ENCODE measurements at regions not wholly inside any gene's neighbourhood (a gene's known extent, or its start where the extent isn't known, plus 50 kb on each side); places are given as distances from the start of the nearest gene placed in this dataset.

- H3K4me3 ChIP-seq (ENCODE audit: low read length) = no peak overlapping the region
- DNase-seq (ENCODE audit: low read depth, low spot score) = no peak
- H3K4me1 ChIP-seq (ENCODE audit: control insufficient read depth, insufficient read depth, low read length) = peaks cover 6% of the 10 kb centered on the region
- no peaks in the 10 kb centered on the region for H3K9me3 ChIP-seq (ENCODE audit: control insufficient read depth, insufficient read depth, low read length)
- H3K27me3 ChIP-seq (ENCODE audit: control insufficient read depth, insufficient read depth, low read length) = no peaks in the 10 kb centered on the region
- no peaks in the 10 kb centered on the region for H3K36me3 ChIP-seq (ENCODE audit: control insufficient read depth, insufficient read depth, low read length)
- no peak overlapping the region for H3K27ac ChIP-seq (ENCODE audit: low read length)
- no CpG with 5 or more reads among the region's 10 CpGs for WGBS (ENCODE audit: insufficient coverage, insufficient read length)
Measured at GRCh38 chr9:89750117-89750791, 145.4 kb downstream of the GADD45G start.

- Histone ChIP-seq H3K4me1 (ENCODE audit: control insufficient read depth, insufficient read depth, low read length) (peaks cover 6% of the 10 kb centered on the region), H3K9me3 (ENCODE audit: control insufficient read depth, insufficient read depth, low read length) (no peaks in the 10 kb centered on the region)
- WGBS (ENCODE audit: insufficient coverage, insufficient read length) = no CpG with 5 or more reads among the region's 6 CpGs
Measured at GRCh38 chr9:89751079-89751825, 146.4 kb downstream of the GADD45G start.

GRCh38 chr9:89752154-89752553 lies 147.3 kb downstream of the GADD45G start:
- Histone ChIP-seq H3K4me1 (ENCODE audit: control insufficient read depth, insufficient read depth, low read length) (peaks cover 6% of the 10 kb centered on the region), H3K27ac (ENCODE audit: low read length) (no peak overlapping the region), H3K4me3 (ENCODE audit: low read length) (no peak overlapping the region), H3K9me3 (ENCODE audit: control insufficient read depth, insufficient read depth, low read length) (no peaks in the 10 kb centered on the region), H3K36me3 (ENCODE audit: control insufficient read depth, insufficient read depth, low read length) (no peaks in the 10 kb centered on the region), H3K27me3 (ENCODE audit: control insufficient read depth, insufficient read depth, low read length) (no peaks in the 10 kb centered on the region)
- no peak for DNase-seq (ENCODE audit: low read depth, low spot score)
- no CpG with 5 or more reads among the region's 4 CpGs for WGBS (ENCODE audit: insufficient coverage, insufficient read length)

More at GRCh38 chr9:89751079-89751825, 146.4 kb downstream of the GADD45G start:
- Histone ChIP-seq H3K36me3 (ENCODE audit: control insufficient read depth, insufficient read depth, low read length) (no peaks in the 10 kb centered on the region), H3K27ac (ENCODE audit: low read length) (no peak overlapping the region), H3K4me3 (ENCODE audit: low read length) (no peak overlapping the region), H3K27me3 (ENCODE audit: control insufficient read depth, insufficient read depth, low read length) (no peaks in the 10 kb centered on the region)
- DNase-seq (ENCODE audit: low read depth, low spot score) = no peak

- DNase-seq (ENCODE audit: low read depth, low spot score) = no peak
- Histone ChIP-seq H3K36me3 (ENCODE audit: control insufficient read depth, insufficient read depth, low read length) (no peaks in the 10 kb centered on the region), H3K27me3 (ENCODE audit: control insufficient read depth, insufficient read depth, low read length) (no peaks in the 10 kb centered on the region), H3K9me3 (ENCODE audit: control insufficient read depth, insufficient read depth, low read length) (no peaks in the 10 kb centered on the region), H3K4me3 (ENCODE audit: low read length) (no peak overlapping the region; the same call in 1 of the 2 replicates), H3K27ac (ENCODE audit: low read length) (no peak overlapping the region), H3K4me1 (ENCODE audit: control insufficient read depth, insufficient read depth, low read length) (peaks cover 6% of the 10 kb centered on the region)
- no CpG with 5 or more reads among the region's 6 CpGs for WGBS (ENCODE audit: insufficient coverage, insufficient read length)
Measured at GRCh38 chr9:89753472-89754055, 148.8 kb downstream of the GADD45G start.

GRCh38 chr9:89754193-89754592 lies 149.4 kb downstream of the GADD45G start:
- DNase-seq (ENCODE audit: low read depth, low spot score) = no peak
- WGBS (ENCODE audit: insufficient coverage, insufficient read length) = no CpG with 5 or more reads among the region's 1 CpG
- H3K4me3 ChIP-seq (ENCODE audit: low read length) = no peak overlapping the region
- H3K4me1 ChIP-seq (ENCODE audit: control insufficient read depth, insufficient read depth, low read length) = peaks cover 6% of the 10 kb centered on the region
- no peaks in the 10 kb centered on the region for H3K36me3 ChIP-seq (ENCODE audit: control insufficient read depth, insufficient read depth, low read length)
- no peaks in the 10 kb centered on the region for H3K27me3 ChIP-seq (ENCODE audit: control insufficient read depth, insufficient read depth, low read length)
- no peaks in the 10 kb centered on the region for H3K9me3 ChIP-seq (ENCODE audit: control insufficient read depth, insufficient read depth, low read length)
- no peak overlapping the region for H3K27ac ChIP-seq (ENCODE audit: low read length)

- Histone ChIP-seq H3K27ac (ENCODE audit: low read length) (no peak overlapping the region), H3K9me3 (ENCODE audit: control insufficient read depth, insufficient read depth, low read length) (no peaks in the 10 kb centered on the region), H3K36me3 (ENCODE audit: control insufficient read depth, insufficient read depth, low read length) (no peaks in the 10 kb centered on the region), H3K4me3 (ENCODE audit: low read length) (no peak overlapping the region), H3K4me1 (ENCODE audit: control insufficient read depth, insufficient read depth, low read length) (peaks cover 3% of the 10 kb centered on the region; the same call in 1 of the 2 replicates), H3K27me3 (ENCODE audit: control insufficient read depth, insufficient read depth, low read length) (no peaks in the 10 kb centered on the region)
- DNase-seq (ENCODE audit: low read depth, low spot score) = no peak
- no CpG with 5 or more reads among the region's 9 CpGs for WGBS (ENCODE audit: insufficient coverage, insufficient read length)
Measured at GRCh38 chr9:89755821-89756220, 151.0 kb downstream of the GADD45G start.

- no CpG with 5 or more reads among the region's 8 CpGs for WGBS (ENCODE audit: insufficient coverage, insufficient read length)
- no peak for DNase-seq (ENCODE audit: low read depth, low spot score)
- H3K4me1 ChIP-seq (ENCODE audit: control insufficient read depth, insufficient read depth, low read length) = peaks cover 3% of the 10 kb centered on the region; the same call in 1 of the 2 replicates
- H3K9me3 ChIP-seq (ENCODE audit: control insufficient read depth, insufficient read depth, low read length) = no peaks in the 10 kb centered on the region
- no peak overlapping the region for H3K27ac ChIP-seq (ENCODE audit: low read length)
- no peak overlapping the region for H3K4me3 ChIP-seq (ENCODE audit: low read length)
- no peaks in the 10 kb centered on the region for H3K36me3 ChIP-seq (ENCODE audit: control insufficient read depth, insufficient read depth, low read length)
- H3K27me3 ChIP-seq (ENCODE audit: control insufficient read depth, insufficient read depth, low read length) = no peaks in the 10 kb centered on the region
Measured at GRCh38 chr9:89756891-89757537, 152.2 kb downstream of the GADD45G start.

- DNase-seq (ENCODE audit: low read depth, low spot score) = no peak
- no peaks in the 10 kb centered on the region for H3K27me3 ChIP-seq (ENCODE audit: control insufficient read depth, insufficient read depth, low read length)
- peaks cover 3% of the 10 kb centered on the region; the same call in 1 of the 2 replicates for H3K4me1 ChIP-seq (ENCODE audit: control insufficient read depth, insufficient read depth, low read length)
- no peaks in the 10 kb centered on the region for H3K36me3 ChIP-seq (ENCODE audit: control insufficient read depth, insufficient read depth, low read length)
- H3K9me3 ChIP-seq (ENCODE audit: control insufficient read depth, insufficient read depth, low read length) = no peaks in the 10 kb centered on the region
- H3K4me3 ChIP-seq (ENCODE audit: low read length) = no peak overlapping the region
- no peak overlapping the region for H3K27ac ChIP-seq (ENCODE audit: low read length)
- no CpG with 5 or more reads among the region's 12 CpGs for whole genome bisulfite sequencing (ENCODE audit: insufficient coverage, insufficient read length)
Measured at GRCh38 chr9:89757776-89758528, 153.1 kb downstream of the GADD45G start.

- WGBS (ENCODE audit: insufficient coverage, insufficient read length) = no CpG with 5 or more reads among the region's 9 CpGs
- Histone ChIP-seq H3K4me1 (ENCODE audit: control insufficient read depth, insufficient read depth, low read length) (no peaks in the 10 kb centered on the region), H3K36me3 (ENCODE audit: control insufficient read depth, insufficient read depth, low read length) (no peaks in the 10 kb centered on the region), H3K9me3 (ENCODE audit: control insufficient read depth, insufficient read depth, low read length) (no peaks in the 10 kb centered on the region), H3K27me3 (ENCODE audit: control insufficient read depth, insufficient read depth, low read length) (no peaks in the 10 kb centered on the region), H3K4me3 (ENCODE audit: low read length) (no peak overlapping the region), H3K27ac (ENCODE audit: low read length) (no peak overlapping the region)
- no peak for DNase-seq (ENCODE audit: low read depth, low spot score)
Measured at GRCh38 chr9:89759572-89759971, 154.8 kb downstream of the GADD45G start.

GRCh38 chr9:89760123-89760522 lies 155.3 kb downstream of the GADD45G start:
- Histone ChIP-seq H3K9me3 (ENCODE audit: control insufficient read depth, insufficient read depth, low read length) (no peaks in the 10 kb centered on the region), H3K4me1 (ENCODE audit: control insufficient read depth, insufficient read depth, low read length) (no peaks in the 10 kb centered on the region), H3K27ac (ENCODE audit: low read length) (no peak overlapping the region), H3K27me3 (ENCODE audit: control insufficient read depth, insufficient read depth, low read length) (no peaks in the 10 kb centered on the region), H3K4me3 (ENCODE audit: low read length) (no peak overlapping the region), H3K36me3 (ENCODE audit: control insufficient read depth, insufficient read depth, low read length) (no peaks in the 10 kb centered on the region)
- no CpG with 5 or more reads among the region's 6 CpGs for WGBS (ENCODE audit: insufficient coverage, insufficient read length)
- DNase-seq (ENCODE audit: low read depth, low spot score) = no peak
